ENCODE measurements at regions not wholly inside any gene's neighbourhood (a gene's known extent, or its start where the extent isn't known, plus 50 kb on each side); places are given as distances from the start of the nearest gene placed in this dataset.

- Mint-ChIP-seq H3K9me3 (no peaks in the 10 kb centered on the region), H3K27me3 (ENCODE audit: insufficient read depth, low read depth) (no peaks in the 10 kb centered on the region), H3K36me3 (no peaks in the 10 kb centered on the region), H3K27ac (peak overlapping the region; percentile 14), H3K4me1 (peaks cover 33% of the 10 kb centered on the region), H3K4me3 (no peak overlapping the region)
- Histone ChIP-seq H3K9ac (no peak overlapping the region), H2AFZ (replicated peaks) (peak overlapping the region; percentile 30), H3K36me3 (no peaks in the 10 kb centered on the region), H3K27ac (no peak overlapping the region), H4K20me1 (ENCODE audit: low read depth) (no peaks in the 10 kb centered on the region), H3K27me3 (no peaks in the 10 kb centered on the region), H3K79me2 (ENCODE audit: low read depth) (no peaks in the 10 kb centered on the region), H3K4me3 (no peak overlapping the region), H3F3A (ENCODE audit: low read depth) (no peaks in the 10 kb centered on the region), H3K9me3 (ENCODE audit: low read depth) (no peaks in the 10 kb centered on the region), H3K4me2 (no peak overlapping the region), H3K4me1 (peaks cover 8% of the 10 kb centered on the region)
- peak; percentile 7 for DNase-seq (ENCODE audit: low spot score)
- TF ChIP-seq EZH2phosphoT487 (IDR thresholded peaks at IDR 0.05) (no peak), CTCF (IDR thresholded peaks at IDR 0.05) (no peak), EZH2 (IDR thresholded peaks at IDR 0.05) (no peak)
Observed at GRCh38 chr14:58914279-58914855, 274.1 kb upstream of the DAAM1 start.

GRCh38 chr14:58915646-58916045 lies 272.8 kb upstream of the DAAM1 start:
- no peak overlapping the region for H3K4me3 Mint-ChIP-seq
- H3K4me2 ChIP-seq: no peak overlapping the region
- no peaks in the 10 kb centered on the region for H3K9me3 ChIP-seq (ENCODE audit: low read depth)
- peaks cover 43% of the 10 kb centered on the region for H3K4me1 Mint-ChIP-seq
- H3K4me1 ChIP-seq: peaks cover 8% of the 10 kb centered on the region
- no peak overlapping the region for H3K27ac ChIP-seq
- no peak overlapping the region for H2AFZ ChIP-seq (replicated peaks)
- no peaks in the 10 kb centered on the region for H4K20me1 ChIP-seq (ENCODE audit: low read depth)
- H3K27me3 ChIP-seq: no peaks in the 10 kb centered on the region
- H3K79me2 ChIP-seq (ENCODE audit: low read depth): no peaks in the 10 kb centered on the region
- no peak for DNase-seq (ENCODE audit: low spot score)
- H3K36me3 Mint-ChIP-seq: no peaks in the 10 kb centered on the region
- no peaks in the 10 kb centered on the region for H3K36me3 ChIP-seq
- H3F3A ChIP-seq (ENCODE audit: low read depth): no peaks in the 10 kb centered on the region
- H3K27me3 Mint-ChIP-seq (ENCODE audit: insufficient read depth, low read depth): no peaks in the 10 kb centered on the region
- no peak overlapping the region for H3K9ac ChIP-seq
- H3K27ac Mint-ChIP-seq: peak overlapping the region; percentile 26
- no peaks in the 10 kb centered on the region for H3K9me3 Mint-ChIP-seq
- TF ChIP-seq EZH2phosphoT487 (IDR thresholded peaks at IDR 0.05) (no peak), CTCF (IDR thresholded peaks at IDR 0.05) (no peak), EZH2 (IDR thresholded peaks at IDR 0.05) (no peak)
- H3K4me3 ChIP-seq: no peak overlapping the region

DNA sequence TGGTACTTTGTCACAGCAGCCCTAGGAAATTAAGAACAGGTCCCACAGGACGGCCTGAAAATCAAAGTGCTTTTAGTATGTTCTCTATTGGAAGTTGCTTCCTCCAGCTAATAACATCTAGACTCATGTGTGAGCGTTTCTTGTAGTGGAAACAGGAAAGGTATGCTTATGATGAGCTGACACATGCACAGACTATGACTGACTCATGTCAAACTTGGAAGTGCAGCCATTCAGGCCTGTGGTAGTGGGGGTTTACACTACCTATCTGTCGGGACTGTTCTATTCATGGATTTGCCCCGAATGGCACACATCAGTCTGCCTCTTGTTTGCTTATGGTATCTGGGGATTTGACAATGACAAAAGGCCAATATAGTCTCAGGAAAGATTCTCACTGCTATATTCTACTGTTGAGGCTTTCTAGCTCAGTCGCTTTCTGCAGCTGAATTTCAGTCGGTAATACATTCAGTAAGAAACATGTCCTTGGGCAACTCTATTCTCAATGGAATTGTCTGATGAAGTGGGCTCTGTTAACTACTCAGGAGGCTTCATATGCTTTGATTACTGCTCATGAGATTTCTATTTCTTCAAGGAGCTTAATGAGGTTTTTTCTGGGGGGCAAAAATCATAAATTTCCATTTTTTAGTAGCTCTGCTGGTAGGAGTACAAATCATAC lies 270.3 kb upstream of the DAAM1 start:
- no peaks in the 10 kb centered on the region for H3K36me3 ChIP-seq

More for the DNA sequence above, 270.3 kb upstream of the DAAM1 start:
- no peak for DNase-seq (ENCODE audit: low spot score)
- Histone ChIP-seq H3K79me2 (ENCODE audit: low read depth) (no peaks in the 10 kb centered on the region), H3K27me3 (no peaks in the 10 kb centered on the region), H3K27ac (no peak overlapping the region), H3K4me2 (no peak overlapping the region), H4K20me1 (ENCODE audit: low read depth) (no peaks in the 10 kb centered on the region), H3K4me3 (no peak overlapping the region), H3K4me1 (peaks cover 8% of the 10 kb centered on the region), H3K9me3 (ENCODE audit: low read depth) (no peaks in the 10 kb centered on the region), H2AFZ (replicated peaks) (no peak overlapping the region), H3K9ac (no peak overlapping the region), H3F3A (ENCODE audit: low read depth) (no peaks in the 10 kb centered on the region)
- Mint-ChIP-seq H3K4me3 (no peak overlapping the region), H3K27ac (no peak overlapping the region), H3K36me3 (no peaks in the 10 kb centered on the region), H3K4me1 (peaks cover 46% of the 10 kb centered on the region), H3K27me3 (ENCODE audit: insufficient read depth, low read depth) (no peaks in the 10 kb centered on the region), H3K9me3 (no peaks in the 10 kb centered on the region)
- TF ChIP-seq CTCF (IDR thresholded peaks at IDR 0.05) (no peak), EZH2 (IDR thresholded peaks at IDR 0.05) (no peak), EZH2phosphoT487 (IDR thresholded peaks at IDR 0.05) (no peak)

Data from neural progenitor cell (in vitro differentiated cells).